Activated CD8-positive, alpha-beta memory T cell treated with anti-CD3 and anti-CD28 coated beads for 24 hours (primary cell): ENCODE measurements at regions not wholly inside any gene's neighbourhood (a gene's known extent, or its start where the extent isn't known, plus 50 kb on each side); places are given as distances from the start of the nearest gene placed in this dataset.

Source experiments
- DNase-seq: peaks from one replicate; pipeline ENCODE4 v3.0.0-alpha.2; 2020

- DNase-seq, result no peak
These were observed 126.5 kb downstream of the NCOR2 start for GRCh38 chr12:124440841-124441381.

DNA sequence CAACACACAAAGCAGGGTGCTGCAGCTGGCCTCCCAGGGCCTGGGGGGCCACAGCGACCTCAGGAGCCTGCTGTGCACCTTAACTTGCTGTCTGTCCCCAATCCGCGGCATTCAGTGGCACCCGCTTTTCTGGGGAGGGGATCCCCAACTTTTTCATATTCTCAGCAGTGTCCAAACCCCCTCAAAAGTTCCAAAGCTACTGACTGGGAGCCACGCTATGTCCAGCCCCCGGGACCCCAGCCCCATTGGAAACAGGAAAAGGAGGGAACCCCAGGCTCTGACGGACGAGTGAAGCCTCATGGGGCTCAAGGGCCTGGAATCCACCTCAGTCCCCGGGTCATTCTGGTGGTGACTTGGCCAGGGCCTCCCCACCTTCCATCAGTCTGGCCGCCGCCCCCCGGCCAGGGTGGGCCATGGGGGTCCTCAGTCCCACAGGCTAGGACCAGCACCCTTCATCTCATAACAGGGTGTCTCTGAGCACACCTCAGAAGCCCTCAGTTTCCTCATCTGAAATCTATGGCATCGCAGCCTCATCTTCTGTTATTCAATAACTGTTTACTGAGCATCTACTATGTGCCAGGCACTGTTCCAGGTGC lies 127.3 kb downstream of the NCOR2 start:
- no peak for DNase-seq

DNA sequence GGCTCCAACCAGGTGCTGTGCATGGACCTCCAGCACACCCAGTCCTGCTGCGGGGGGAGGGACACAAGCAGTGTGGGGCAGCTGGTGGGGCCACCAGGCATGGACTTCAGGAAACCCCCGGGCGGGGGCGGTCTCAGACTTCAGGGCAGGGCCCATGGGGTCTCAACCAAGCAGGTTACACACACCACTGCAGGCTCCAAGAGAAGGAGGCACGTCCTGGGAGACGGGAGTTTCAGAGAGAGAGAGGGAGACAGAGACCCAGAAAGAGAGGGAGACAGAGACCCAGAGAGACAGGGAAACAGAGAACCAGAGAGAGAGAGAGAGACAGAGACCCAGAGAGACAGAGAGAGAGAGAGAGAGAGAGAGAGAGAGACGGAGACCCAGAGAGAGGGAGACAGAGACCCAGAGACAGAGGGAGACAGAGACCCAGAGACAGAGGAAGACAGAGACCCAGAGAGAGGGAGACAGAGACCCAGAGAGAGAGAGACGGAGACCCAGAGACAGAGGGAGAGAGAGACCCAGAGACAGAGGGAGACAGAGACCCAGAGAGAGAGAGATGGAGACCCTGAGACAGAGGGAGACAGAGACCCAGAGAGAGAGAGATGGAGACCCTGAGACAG lies 128.9 kb downstream of the NCOR2 start:
- DNase-seq, result no peak

- DNase-seq, result no peak
These were observed 129.6 kb downstream of the NCOR2 start for GRCh38 chr12:124437617-124438436.

- no peak for DNase-seq
These were observed 130.3 kb downstream of the NCOR2 start for GRCh38 chr12:124437121-124437520.

DNA sequence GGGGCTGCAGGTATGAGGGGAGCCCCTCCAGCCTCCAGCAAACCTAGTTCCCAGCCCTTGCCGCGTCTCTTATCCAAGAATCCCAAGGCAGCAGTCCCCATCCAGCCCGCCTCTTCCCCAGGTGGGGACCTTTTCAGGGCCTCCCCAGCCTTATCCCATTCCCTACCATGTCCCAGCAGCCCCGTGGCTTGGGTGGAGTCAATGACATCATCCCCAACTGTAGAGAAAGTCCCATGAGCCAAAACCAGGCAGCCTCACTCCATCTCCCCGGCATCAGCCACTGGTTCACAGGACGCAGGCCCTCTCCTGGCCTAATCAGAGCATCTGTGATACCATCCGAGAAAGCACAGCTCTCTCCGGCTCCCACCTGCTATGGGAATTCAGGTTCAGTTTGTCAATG lies 131.0 kb downstream of the NCOR2 start:
- no peak for DNase-seq

- DNase-seq, result no peak
These were observed 131.5 kb downstream of the NCOR2 start for GRCh38 chr12:124435806-124436345.

GRCh38 chr12:124434951-124435805 lies 132.2 kb downstream of the NCOR2 start:
- no peak for DNase-seq

DNA sequence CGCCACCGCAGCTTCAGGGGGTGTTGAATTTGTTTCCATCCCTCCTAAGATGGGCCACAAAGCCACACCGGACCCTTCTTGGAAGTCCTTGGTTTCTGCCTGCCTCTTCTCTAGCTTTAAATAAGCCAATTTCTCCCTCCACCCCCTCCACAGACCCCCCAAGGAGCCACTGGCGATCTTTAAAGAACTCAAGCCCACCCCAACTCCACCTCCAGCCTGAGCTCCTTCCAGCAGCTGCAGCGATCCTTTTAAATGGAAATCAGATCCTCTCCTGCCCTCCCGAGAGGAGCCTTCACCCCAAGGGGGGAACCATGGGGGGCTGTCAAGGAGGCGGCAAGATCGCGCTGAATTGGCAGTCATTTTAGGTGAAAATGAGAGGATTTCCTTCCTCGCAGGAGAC lies 133.1 kb downstream of the NCOR2 start:
- no peak for DNase-seq

- DNase-seq, result no peak
These were observed 133.5 kb downstream of the NCOR2 start for GRCh38 chr12:124433879-124434278.

DNA sequence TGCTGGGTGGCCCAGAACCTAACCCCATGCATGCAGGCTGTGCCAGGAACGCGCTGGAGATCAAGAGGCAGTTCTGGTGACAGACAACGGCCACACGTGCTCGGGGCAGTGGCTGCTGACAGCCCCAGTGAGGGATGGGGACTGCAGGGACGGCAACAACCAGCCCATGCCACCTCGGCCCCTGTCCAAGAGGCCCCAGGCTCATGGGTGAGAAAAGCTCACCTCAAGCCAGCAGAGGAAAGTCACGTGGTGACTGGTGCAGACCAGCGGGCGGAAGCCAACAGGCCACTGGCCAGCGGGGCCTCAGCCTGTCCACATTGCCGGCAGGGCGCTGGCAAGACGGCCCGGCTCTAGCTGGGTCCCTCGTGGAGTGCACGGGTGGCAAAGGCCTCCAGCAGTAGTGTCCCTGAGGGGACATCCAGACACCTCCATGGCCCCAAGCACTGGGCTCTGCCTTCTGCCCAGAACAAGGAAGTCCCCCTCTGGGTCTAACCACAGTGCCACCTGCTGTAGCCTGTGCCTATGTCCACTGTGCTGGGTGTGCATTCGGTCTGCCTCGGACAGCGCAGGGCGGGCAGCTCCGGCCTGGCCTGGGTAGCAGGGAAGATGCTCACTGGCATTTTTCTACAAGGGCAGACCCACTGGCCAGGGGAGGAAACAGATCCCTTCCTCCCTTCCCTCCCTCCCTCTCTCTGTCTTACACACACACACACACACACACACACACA lies 134.1 kb downstream of the NCOR2 start:
- DNase-seq, result no peak

DNA sequence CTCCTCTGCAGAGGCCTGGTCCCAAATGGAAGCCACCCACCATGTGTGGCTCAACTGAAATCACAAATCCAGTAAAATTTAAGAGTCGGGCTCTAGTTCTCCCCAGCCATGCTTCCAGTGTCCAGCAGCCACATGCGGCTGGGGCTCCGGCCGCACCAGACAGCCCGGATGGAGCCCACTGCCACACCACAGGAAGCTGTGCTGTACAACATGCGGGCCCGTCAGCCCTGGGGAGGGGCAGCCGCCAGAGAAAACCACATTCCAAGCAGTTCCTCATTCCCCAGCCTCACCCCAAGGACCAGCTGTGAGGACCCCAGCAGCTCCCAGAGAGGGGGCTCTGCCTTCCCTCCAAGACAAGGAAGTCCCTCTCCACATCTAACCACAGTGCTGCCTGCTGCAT lies 135.0 kb downstream of the NCOR2 start:
- DNase-seq, result no peak

DNA sequence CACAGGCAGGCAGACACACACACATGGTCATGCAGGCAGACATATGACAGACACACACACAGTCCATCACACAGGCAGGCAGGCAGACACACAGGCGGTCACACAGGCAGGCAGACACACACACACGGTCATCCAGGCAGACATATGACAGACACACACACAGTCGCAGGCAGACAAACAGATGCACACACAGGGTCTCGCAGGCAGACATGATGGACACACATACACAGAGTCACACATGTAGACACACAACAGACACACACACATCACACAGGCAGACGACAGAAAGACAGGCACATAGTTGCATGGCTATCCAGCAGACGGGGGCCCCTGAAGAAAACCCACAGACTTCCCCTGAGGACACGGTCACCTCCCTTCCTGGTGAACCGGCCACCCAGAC lies 135.4 kb downstream of the NCOR2 start:
- DNase-seq, result no peak

- DNase-seq, result no peak
These were observed 135.6 kb downstream of the RFLNA start for GRCh38 chr12:124430491-124430890.

DNA sequence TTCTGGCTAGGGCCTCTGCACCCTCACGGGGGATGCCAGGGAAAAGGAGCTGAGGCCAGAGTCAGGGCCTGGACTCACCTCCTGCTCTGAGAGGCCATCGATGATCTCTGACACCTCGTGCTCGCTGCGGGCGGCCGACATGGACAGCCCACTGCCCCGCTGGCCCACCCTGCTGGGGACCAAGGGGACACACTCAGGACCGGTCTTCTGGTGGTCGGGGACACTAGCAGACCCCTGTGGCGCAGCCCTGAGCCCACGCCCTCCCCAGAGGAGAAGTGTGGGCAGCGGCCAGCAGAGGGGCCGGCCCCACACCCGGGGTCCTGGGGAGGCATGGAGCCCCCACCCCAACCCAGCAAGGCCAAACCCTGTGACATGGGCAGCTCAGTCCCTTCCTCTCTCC lies 134.6 kb downstream of the RFLNA start:
- no peak for DNase-seq

- no peak for DNase-seq
These were observed 133.9 kb downstream of the RFLNA start for GRCh38 chr12:124428792-124429281.

GRCh38 chr12:124428136-124428791 lies 133.4 kb downstream of the RFLNA start:
- DNase-seq, result no peak

- no peak for DNase-seq
These were observed 132.0 kb downstream of the RFLNA start for GRCh38 chr12:124426594-124427555.

DNA sequence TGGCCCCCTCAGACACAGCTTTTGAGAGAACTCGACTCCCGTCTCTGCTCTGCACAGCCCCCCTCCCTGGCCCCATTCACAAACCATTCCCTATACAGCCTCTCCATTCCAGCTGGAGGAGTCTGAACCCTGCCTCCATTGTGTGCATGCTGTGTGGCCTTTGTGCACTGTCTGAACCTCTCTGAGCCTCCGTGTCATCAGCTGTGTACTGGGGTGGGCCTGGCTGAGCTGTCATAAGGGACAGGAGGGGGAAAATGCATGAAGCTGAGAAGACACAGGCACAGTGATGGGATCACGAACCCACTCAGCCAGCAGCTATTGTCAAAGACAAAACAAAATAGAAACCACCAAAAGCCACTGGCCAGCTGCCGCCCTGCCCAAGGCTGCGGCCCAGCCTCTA lies 130.8 kb downstream of the RFLNA start:
- no peak for DNase-seq

DNA sequence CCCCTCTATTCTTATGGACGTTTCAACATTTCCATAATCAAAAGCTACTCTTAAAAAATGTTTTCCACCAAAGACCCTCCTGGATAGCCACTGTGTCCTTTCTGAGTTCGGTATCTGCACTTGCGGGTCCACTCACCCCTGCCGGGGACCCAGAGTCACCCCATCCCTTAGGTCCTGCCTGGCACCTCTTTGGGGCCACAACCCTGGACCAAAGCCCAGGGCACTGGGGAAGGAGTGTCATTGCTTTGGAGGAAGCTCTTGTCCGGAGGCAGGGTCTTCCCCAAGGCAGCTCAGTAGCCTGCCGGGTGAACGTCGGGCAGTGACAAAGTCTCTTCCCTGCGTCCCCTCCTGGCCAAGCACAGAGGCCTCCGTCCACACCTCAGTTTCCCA lies 129.6 kb downstream of the RFLNA start:
- no peak for DNase-seq
